GM21737 (cell line): ENCODE measurements at regions not wholly inside any gene's neighbourhood (a gene's known extent, or its start where the extent isn't known, plus 50 kb on each side); places are given as distances from the start of the nearest gene placed in this dataset.

Source experiments
- ATAC-seq: cut with Tn5 transposase; IDR thresholded peaks from one replicate; pipeline ENCODE4 v1.9.1; 2021; ENCODE audit warnings: mild to moderate bottlenecking, moderate library complexity; ENCODE audit not compliant: unreplicated experiment

DNA sequence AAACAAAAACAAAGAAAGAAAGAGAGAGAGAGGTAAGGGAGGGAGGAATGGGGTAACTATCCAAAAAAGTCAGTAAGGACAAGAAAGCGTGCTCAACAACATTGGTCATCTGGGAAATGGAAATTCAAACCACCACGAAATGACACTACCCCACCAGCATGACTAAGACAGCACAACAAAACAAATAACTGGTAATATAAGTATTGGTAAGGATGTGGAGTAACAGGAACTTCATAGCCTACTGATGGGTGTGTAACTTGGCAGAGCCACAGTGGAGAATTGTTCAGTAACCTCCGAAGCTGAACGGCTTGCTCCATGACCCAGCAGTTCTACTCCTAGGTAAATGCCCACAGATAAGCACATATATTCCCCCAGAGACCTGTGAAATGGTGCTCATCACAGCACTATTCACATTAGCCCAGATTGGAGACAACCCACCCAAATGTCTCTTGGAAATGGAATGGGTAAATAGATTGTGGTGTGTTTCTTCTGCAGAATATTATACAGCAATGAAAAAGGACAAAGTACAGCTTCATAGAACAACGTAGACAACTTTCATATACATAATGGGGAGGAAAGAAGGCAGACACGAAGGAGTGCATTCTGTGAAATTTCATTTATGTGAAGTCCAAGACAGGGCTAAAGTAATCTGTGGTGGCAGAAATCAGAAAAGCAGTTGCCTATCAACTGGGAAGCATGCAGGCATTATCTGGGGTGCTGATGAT lies 95.5 kb upstream of the ATP6AP2 start:
- ATAC-seq = no peak

DNA sequence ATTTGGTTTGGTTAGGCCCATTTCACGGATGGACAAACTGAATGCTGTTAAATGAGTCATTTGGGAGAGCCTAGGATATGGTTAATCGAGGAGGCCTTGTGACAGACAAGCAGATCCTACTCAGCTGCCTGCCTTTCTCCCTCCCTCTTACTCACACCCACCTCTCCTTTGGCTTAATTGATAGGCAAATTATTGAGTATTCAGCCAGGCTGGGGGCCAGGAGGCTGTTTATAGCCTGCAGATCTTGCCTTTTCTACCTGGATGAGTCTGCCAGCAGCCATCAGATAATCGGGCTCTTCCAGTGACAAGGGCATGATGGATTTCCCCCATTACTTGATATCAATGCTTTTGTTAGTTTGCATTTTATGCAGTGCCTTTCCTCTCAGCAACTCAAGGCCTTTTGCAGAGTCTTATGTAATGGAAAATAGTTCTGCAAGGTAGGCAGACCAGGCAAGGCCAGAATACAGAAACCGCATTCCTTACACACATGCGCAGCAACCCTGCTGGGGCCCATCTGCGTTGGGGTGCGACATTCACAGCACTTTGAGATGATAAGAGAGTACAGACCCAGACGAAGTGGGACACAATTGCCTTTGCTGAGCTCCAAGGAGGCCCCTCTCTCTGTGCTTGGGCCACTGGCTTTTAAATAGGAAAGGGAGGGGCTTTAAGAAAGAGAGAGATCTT lies 96.2 kb upstream of the ATP6AP2 start:
- no peak for ATAC-seq

DNA sequence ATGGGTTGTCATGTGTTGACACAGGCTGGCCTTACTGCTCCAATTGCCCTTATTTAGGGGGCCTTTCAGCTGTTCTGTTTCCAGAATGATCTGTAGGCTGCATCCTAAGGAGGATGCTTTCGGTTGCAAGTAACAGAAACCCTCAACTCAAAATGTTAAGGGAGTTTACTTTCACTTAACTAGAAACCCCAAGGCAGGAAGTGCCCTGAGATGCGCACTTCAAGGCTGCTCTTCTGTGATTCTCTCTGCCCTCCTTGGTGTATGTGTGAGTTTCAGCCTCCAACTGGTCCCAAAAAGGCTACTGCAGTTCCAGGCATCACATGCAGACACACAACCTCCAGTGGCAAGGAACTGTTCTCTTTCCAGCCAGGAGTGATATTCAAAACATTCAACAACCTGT lies 97.3 kb upstream of the ATP6AP2 start:
- ATAC-seq = no peak

DNA sequence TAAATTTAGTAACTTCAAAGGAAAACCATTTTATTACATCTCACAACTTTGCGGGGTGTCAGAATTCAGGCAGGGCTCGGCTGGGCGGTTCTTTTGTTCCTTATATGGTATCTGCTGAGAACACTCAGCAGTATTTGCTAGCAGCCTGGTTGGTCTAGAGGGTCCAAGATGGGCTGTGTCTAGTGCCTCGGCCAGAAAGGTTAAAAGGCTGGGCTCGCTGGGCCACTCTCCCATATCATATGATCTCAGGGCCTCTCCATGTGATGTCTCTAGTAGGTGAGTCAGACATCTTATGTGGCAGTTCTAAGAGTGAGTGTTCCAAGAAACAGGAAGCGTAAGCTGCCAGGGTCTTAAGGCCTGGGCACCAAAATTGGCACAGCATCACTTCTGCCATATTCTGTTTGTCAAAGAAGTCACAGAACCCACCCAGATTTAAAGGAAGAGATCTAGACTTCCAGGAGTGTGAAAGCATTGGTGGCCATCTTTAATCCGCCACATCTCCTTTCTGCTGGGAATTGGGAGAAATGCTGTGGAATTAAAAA lies 100.9 kb upstream of the ATP6AP2 start:
- ATAC-seq = no peak

DNA sequence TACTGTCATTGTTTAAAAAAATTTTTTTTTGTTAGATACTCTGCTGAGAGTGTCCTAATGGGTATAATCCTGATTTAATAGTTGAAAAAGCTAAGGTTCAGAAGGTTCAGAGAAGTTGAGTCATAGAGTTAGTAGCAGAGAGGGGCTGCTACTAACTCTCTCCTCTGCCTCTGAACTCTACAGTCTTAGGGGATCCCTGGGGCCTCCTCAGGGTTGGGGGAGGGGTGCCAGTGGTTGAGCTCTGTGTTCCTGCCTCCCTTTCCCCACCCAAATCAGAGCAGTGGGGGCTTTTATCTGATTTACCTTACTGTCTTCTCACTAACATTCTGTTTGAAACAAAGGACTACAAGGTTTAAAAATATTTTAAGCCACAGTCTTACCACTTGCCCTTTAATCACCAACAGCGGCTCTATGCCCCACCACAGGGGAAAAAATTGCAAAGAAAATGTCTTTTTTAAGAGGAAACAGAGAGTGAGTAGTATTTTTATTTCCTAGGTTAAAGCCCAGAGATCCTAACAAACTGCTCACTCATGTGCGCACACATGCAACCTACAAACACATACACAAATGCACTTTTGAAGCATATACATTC lies 102.2 kb upstream of the ATP6AP2 start:
- no peak for ATAC-seq

DNA sequence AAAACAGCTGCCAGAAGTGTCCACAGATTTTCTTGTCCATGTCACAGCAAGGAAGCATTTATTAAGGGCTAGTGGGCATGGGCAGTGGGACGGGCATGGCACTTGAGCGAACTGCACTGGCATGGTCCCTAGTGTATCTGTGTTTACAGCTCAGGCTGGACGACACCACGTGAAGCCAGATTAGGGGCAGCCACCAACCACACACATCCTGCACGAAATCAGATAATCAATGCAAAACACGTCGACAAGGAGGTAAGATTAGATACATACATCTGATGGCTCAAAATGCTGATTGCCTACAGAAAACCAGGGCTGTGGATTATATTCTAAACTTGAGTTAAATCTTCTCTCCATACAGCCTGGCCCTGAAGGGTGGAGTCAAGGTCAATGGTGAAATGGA lies 103.8 kb upstream of the ATP6AP2 start:
- ATAC-seq = no peak

DNA sequence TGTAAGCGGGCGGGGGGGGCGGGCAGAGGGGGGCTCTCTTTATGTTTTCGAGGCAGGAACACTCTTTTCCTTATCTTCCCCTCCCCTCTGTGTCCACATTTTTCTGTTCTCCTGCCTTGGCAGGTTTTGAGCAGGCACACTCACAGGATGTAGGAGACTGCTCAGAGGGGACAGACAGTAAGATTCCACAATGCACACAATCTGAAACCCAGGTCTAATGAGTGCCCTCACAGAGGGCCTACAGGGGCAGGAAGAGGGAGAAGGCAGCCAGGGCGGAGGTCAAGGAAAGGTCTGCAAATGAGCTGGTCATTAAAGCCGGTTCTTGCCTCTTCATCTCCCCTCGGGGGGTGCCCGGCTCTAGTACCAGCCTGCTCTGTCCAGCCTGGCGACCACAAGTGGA lies 106.1 kb upstream of the ATP6AP2 start:
- no peak for ATAC-seq

DNA sequence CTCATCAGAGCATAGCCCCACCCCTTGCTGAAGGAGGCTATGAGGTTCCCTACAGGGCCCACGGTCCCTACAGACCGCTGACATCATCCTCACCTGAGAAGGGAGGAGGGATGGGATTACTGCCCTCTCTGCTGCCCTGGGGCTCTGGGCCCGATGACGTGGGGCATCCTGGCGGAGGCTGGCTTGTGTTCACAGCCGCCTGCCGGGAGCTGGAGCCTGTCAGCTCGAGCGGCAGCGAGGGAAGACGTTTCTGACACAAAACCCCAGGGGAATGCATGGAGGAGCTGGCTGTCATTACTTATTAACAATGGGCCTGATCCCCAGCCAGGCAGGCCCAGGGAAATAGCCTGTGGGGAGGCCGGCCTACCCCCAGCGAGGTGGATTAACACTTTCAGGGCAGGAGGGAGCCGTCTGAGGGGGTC lies 106.6 kb upstream of the ATP6AP2 start:
- no peak for ATAC-seq

DNA sequence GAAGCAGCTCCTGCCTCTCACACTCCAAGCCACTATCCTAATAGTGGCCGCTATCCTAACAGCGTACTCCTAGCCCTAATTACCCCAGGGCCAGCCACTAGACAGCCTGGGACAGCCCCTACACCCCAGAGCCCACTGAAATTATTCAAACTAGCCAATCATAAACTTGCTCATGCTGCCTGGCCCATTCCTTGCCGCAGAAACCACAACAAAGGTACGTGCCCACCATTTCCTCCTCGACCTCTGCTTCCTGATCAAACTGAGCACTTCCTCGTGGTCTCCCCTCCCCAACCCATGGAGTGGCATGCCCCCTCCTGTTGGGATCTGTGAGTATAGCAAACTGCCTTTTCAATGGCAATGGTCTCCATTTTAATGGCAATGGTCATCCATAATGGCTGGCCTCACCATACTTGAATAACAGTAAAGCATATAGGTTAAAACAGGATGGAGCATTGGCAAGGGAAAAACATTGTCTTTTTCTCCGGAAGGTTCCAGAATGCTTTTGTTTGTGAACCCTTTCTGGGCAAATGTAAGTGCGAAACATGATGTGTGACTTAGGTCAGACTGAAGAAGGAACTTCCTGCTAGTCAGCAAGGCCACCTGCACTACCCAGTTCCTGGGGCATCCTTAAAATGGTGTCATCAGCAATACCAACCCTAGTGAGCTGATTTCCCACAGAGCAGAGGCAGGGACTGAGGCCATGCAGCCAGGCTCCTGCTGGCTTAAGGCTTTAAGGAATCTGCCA lies 107.1 kb upstream of the ATP6AP2 start:
- no peak for ATAC-seq

DNA sequence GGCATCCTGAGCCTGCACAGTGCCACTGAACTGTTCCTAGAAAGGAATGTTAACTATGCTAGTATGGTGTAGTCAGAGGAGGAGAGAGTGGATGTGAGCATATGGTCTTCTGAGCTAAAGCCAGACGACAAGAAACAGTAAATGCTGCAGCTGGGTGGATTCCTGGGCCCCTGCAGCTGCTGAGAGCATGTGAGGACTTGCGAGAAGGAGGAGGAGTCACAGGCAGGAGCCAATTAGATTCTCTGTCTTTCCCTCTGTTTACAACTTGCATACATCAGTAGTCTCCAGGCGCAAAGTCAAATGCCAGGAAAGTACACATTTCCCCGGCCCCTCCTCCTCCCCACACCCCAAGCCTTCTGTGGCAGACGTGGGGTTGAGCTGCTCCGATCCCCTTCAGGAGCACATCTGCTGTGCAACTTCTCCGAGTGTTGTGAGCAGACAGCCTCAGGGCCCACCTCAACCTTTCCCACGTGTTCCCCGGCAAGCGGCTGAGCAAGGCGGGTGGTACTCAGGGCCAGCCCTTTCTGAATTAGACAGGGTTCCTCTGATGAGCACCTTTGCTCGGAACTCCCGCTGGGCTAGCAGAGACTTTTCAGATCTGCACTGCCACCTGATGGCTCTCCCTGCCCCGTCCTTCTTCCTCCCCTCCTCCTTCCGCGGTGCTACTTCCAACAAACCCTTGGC lies 108.7 kb upstream of the ATP6AP2 start:
- no peak for ATAC-seq

DNA sequence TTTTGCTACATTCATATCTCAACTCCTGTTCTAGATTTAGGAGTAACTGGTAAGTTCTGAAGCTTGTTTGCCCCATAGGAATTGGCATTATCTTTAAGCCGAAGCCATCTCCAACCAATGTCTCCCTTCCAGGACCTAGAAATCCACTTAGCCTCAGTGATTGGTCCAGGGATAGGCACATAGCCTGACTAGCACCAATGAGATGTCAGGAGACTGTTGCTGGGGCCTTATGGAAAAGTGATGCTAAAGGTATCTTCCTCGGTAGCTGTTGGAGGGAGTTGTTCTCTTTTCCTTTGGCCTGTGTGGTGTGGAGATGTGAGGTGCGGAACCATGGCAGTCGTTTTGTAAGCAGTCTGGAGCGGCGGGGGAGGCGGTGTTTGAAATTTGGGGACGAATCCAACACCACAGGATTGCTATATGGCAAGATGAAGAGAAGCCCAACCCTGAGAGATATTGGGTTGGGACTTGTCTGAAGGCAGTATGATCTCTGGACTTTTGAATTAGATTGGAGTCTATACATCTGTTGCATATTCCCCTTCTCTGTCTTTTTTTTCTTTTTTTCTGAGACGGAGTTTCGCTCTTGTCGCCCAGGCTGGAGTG lies 109.8 kb upstream of the ATP6AP2 start:
- no peak for ATAC-seq

DNA sequence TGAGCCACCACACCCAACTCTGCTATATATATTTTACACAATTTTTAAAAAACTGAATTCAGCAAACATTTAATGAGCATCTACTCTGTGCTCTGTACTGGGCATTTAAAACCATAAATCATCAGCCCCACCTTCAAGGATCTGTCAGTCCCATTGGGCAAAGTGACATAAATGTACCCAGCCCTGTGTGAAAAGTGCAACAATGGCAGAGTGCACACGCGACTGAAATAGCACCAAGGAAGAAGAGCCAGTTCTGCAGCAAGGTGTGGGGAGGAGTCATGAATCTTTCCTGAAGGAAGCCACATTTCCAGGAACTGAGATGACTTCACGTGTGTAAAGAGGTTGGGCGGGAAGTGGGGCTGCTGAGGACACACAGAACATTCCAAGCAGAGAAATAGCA lies 111.5 kb upstream of the ATP6AP2 start:
- no peak for ATAC-seq

DNA sequence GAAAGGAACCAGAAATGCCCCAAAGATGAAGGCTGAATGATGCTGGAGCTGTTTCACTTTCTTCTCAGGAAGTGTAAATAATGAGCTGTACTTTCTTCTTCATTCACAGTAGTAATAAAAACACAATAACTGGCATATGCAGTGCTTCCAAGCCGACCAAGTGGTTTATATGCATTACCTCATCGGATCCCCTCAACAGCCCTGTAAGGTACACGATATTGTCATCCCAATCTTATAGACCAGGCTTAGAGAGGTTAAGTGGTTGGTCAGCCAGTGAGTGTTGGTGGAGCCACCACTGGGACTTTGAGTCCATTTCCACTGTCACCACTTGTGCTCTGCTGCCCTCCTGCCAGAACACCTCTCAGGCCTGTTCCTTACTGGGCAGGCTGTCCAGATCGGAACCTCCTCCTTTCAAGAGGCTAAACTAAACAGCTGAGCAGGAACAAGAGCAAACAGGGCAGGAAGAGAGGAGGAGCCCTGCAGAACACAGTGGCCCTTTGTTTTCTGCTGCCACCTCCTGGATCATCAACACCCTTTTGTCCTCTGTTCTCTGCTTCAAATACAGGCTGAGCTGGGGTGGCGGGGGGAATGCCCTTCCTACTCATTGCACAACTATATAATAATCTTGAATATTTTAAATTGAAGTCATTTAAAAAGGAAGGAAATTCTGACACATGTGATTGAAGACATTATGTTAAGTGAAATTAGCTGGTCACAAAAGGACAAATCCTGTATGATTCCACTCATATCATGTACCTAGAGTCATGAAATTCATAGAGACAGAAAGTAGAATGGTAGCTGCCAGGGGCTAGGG lies 112.5 kb upstream of the ATP6AP2 start:
- ATAC-seq = no peak

DNA sequence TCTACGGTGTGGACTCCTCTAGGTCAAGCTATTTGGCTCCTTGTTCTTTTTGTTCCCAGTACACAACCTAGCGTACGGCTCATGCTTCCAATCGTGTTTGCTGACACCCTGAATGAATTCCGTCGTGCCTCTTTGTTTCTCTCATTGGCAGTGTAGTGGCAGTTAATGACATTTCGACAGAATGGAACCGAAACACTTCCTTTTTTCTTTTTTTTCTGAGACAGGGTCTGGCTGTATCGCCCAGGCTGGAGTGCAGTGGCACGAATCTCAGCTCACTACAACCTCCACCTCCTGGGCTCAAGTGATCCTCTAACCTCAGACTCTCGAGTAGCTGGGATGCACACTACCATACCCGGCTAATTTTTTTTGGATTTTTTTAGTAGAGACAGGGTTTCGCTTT lies 113.3 kb upstream of the ATP6AP2 start:
- no peak for ATAC-seq

DNA sequence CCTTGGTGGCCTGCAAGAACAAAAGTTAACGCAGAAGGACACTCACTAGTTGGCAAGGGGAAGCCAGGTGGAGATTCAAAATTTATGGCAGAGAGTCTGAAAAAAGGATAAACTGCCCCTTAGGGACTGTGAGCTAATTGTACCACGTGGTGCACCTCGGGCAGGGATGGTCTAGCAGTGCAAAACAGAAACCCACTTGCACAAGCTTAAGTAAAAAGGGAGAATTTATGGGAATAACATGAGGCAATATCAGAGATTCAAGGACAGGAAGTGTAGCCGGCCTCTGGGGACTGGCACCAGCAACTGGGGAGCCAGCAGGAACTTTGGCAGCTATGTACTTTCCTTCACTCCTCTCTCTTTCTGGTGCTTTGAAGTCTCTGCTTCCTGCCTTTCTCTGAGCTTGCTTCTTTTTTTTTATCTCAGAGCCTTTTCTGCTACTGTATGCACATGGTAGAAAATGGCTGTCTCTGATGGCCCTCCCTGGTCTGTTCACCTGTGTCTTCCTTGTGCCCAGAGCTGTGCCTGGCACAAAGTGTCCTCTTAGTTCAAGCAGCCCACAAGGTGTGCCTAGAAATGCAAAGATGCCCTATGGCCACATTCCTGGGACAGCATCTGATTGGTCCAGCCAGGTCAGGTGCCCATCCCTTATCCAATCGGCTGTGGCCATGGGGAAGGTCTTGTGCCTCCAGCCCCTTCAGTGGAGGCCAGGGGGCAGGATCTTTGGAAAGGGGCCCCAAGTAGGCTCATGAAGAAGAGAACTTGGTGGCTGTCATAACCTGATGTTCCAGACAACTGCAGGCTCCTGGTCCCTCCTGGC lies 114.8 kb upstream of the ATP6AP2 start:
- ATAC-seq = no peak

DNA sequence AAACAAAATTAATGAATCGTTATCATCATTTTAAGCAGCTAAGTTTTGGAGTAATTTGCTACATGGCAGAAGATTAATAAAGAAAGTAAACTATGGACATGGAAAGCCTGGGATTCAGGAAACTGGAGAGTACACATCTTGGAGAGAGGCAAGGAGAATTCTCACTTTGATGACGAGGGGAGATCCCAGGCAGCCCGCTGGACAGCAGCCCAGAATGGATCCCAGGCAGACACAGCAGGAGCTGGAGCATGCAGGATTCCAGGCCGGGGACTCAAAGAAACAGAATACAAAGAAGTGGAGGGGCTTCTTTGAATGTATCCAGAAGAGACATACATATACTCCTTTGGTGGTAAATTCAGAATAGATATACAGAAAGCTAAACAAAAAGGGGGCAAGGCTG lies 118.0 kb upstream of the ATP6AP2 start:
- no peak for ATAC-seq

DNA sequence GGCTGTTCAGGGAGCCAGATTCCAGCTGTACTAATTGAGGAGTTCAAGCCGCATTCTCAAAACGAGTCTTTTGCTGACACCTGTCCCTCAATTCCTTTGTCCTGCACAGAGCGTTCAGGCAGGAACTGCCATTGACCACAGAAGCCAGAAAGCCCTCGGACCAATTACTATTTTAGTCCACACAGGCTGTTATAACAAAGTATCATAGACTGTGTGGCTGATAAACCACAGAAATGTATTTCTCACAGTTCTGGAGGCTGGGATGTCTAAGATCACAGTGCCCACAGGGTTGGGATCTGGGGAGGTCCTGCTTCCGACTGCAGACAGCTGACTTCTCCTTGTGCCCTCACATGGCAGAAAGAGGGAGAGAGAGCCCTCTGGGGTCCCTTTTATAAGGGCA lies 119.8 kb upstream of the ATP6AP2 start:
- no peak for ATAC-seq

DNA sequence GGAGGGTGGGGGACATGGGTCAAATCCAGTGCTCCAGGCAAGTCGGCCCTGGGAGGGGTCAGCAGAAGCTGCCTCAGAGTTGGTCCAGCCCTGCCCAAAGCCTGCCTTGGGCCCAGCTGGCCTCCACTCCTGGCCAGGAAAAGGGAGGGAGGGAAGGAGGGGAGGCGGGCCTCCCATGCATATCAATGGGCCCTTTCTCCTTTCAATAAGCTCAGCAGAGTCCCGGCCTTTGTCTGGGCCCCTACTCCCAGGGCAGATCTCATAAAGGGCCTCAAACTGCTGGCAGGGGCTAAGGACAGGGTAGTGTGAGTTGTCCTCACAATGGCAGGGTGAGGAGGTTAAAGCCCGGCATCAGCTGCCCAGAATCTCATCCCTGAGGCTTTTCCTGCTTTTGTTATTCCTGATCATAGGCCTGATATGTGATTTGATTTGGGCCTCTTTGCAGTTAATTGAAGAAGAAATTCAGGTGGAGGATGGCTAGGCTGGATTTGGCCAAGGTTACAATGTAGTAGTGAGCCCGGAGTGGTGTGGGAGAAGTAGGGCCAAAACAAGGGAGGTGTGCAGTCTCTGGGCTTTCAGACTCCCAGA lies 121.1 kb upstream of the ATP6AP2 start:
- ATAC-seq = no peak
